Parathyroid adenoma (tissue), 2 donors: ENCODE measurements at regions not wholly inside any gene's neighbourhood (a gene's known extent, or its start where the extent isn't known, plus 50 kb on each side); places are given as distances from the start of the nearest gene placed in this dataset.

Source experiments
- H2AFZ ChIP-seq: fragments of 300-600 bp; sonication (generic); one replicate; pipeline ENCODE4 v1.7.0; 2017; ENCODE audit warnings: antibody characterized with exemption, mild to moderate bottlenecking
- H3K27ac ChIP-seq: fragments of 300-600 bp; sonication (generic); one replicate; pipeline ENCODE4 v1.7.0; 2017
- H3K27me3 ChIP-seq: fragments of 300-600 bp; sonication (generic); one replicate; pipeline ENCODE4 v1.7.0; 2017; ENCODE audit warnings: low read length; ENCODE audit not compliant: control insufficient read depth, insufficient read depth
- H3K36me3 ChIP-seq: fragments of 300-600 bp; sonication (generic); one replicate; pipeline ENCODE4 v1.7.0; 2017; ENCODE audit warnings: low read length; ENCODE audit not compliant: control insufficient read depth, insufficient read depth
- H3K4me1 ChIP-seq: fragments of 300-600 bp; sonication (generic); one replicate; pipeline ENCODE4 v1.7.0; 2017; ENCODE audit warnings: control low read depth
- H3K4me2 ChIP-seq: fragments of 300-600 bp; sonication (generic); one replicate; pipeline ENCODE4 v1.7.0; 2017; ENCODE audit warnings: low read length
- H3K4me3 ChIP-seq: fragments of 300-600 bp; sonication (generic); one replicate; pipeline ENCODE4 v1.7.0; 2017; ENCODE audit warnings: low read depth, low read length
- H3K79me2 ChIP-seq: fragments of 300-600 bp; sonication (generic); one replicate; pipeline ENCODE4 v1.7.0; 2017; ENCODE audit warnings: control low read depth
- H3K9ac ChIP-seq: fragments of 300-600 bp; sonication (generic); one replicate; pipeline ENCODE4 v1.7.0; 2017; ENCODE audit warnings: mild to moderate bottlenecking
- H3K9me3 ChIP-seq: fragments of 300-600 bp; sonication (generic); one replicate; pipeline ENCODE4 v1.7.0; 2017; ENCODE audit warnings: low read length; ENCODE audit not compliant: control insufficient read depth
- TF ChIP-seq, protein P1 (sequence below): fragments of 300-600 bp; sonication (generic); IDR thresholded peaks from one replicate; pipeline ENCODE4 v1.7.0; 2017; ENCODE audit warnings: antibody characterized with exemption, mild to moderate bottlenecking
- donor health status: primary hyperparathyroidism.

DNA sequence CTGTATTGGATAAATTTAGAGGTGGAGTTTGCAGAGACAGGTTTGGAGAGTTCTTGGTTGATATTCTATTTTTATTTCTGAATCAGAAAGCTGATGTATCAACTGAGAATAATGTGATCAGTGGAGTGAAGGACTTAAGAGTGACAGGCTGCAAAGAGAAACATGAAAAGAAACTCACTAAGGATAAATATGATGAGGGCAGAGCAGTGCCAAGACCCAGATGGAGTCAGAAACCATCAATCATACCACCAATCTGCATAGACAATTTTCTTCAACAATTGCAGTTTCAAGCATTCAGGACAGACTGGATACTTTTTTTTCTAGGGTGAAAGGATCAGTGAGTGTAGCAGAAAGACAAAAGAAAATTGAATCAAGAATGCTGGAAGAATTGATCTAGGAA lies 226.7 kb upstream of the NAV3 start:
- Histone ChIP-seq H3K4me1 (no peaks in the 10 kb centered on the region), H3K9ac (no peak overlapping the region), H3K36me3 (no peaks in the 10 kb centered on the region), H3K27ac (no peak overlapping the region), H3K27me3 (no peaks in the 10 kb centered on the region), H3K4me3 (no peak overlapping the region), H3K4me2 (no peak overlapping the region), H2AFZ (no peak overlapping the region), H3K79me2 (no peaks in the 10 kb centered on the region), H3K9me3 (no peaks in the 10 kb centered on the region)
- TF ChIP-seq, protein P1, sequence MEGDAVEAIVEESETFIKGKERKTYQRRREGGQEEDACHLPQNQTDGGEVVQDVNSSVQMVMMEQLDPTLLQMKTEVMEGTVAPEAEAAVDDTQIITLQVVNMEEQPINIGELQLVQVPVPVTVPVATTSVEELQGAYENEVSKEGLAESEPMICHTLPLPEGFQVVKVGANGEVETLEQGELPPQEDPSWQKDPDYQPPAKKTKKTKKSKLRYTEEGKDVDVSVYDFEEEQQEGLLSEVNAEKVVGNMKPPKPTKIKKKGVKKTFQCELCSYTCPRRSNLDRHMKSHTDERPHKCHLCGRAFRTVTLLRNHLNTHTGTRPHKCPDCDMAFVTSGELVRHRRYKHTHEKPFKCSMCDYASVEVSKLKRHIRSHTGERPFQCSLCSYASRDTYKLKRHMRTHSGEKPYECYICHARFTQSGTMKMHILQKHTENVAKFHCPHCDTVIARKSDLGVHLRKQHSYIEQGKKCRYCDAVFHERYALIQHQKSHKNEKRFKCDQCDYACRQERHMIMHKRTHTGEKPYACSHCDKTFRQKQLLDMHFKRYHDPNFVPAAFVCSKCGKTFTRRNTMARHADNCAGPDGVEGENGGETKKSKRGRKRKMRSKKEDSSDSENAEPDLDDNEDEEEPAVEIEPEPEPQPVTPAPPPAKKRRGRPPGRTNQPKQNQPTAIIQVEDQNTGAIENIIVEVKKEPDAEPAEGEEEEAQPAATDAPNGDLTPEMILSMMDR, result no peak

DNA sequence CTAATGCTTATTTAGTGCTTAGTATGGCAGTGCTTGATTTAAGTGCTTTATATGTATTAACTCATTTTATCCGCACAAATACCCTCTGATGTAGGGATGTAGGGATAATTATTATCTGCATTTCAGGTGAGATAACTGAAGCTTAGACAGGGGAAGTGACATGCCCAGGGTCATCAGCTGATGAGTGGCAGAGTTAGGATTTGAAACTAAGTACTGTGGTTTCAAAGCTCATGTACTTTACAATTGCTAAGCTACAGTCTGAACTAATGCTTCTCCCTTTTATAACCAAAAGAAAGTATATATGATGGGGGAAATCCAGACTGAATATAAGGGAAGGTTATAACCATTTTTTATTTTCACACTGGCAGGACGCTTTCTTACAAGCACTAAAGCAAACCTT lies 229.6 kb upstream of the NAV3 start:
- no peaks in the 10 kb centered on the region for H3K4me1 ChIP-seq
- no peaks in the 10 kb centered on the region for H3K79me2 ChIP-seq
- H3K36me3 ChIP-seq, result no peaks in the 10 kb centered on the region
- H3K27me3 ChIP-seq, result no peaks in the 10 kb centered on the region
- no peak overlapping the region for H3K9ac ChIP-seq
- H3K9me3 ChIP-seq, result no peaks in the 10 kb centered on the region
- H3K27ac ChIP-seq, result no peak overlapping the region
- H3K4me3 ChIP-seq, result no peak overlapping the region
- no peak overlapping the region for H2AFZ ChIP-seq
- no peak overlapping the region for H3K4me2 ChIP-seq
- TF ChIP-seq, protein P1, result no peak

DNA sequence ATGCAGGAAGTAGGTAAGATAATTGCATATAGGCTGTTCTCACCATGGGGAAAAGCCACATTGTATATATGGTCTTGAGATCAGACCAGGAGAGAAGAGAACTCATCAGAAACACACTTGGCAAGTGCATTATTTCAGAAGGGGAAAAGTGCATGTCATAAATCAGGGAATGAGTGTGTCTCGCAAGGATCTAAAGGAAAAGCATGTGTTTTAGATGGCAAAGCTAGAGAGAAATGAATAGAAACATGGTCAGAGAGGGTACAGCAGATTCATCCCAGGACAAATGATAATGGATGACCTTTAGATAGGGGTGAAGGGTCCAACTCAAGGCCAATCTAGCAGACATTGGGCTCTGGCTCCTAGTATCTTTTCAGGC lies 230.2 kb upstream of the NAV3 start:
- Histone ChIP-seq H3K9me3 (no peaks in the 10 kb centered on the region), H3K4me1 (no peaks in the 10 kb centered on the region), H3K27ac (no peak overlapping the region), H3K4me2 (no peak overlapping the region), H3K9ac (no peak overlapping the region), H3K79me2 (no peaks in the 10 kb centered on the region), H3K27me3 (no peaks in the 10 kb centered on the region), H3K36me3 (no peaks in the 10 kb centered on the region), H2AFZ (no peak overlapping the region), H3K4me3 (no peak overlapping the region)
- TF ChIP-seq, protein P1, result no peak

DNA sequence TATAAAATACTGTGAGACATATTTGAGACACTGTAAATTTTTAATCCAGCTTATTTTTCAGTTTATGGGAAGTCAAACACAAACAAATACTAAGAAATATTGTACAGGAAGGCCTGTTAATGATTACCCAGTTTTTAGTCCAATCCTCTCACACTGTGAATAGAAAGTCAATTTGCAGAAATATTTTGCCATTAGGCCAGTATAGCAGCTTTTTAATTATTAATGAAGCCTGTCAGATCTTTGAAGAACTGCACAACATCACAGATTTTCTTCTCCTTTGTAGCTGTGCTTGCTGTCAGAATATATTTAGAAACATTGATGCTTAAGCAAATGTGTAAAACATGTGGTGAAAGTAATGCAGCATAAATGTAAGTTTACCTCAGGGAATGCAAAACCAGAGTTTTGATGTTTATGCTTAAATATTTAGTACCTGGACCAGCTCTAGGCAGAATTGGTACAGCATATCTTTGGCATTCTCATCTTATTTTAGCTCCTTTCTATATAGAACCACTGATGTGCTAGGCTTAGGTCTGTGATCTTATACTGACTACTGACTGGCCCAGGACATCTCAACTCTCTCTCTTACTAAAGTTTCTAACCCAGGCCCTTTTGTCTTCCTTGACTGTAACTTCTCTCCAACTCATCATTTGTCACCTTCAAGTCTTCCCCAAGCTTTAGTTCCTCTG lies 230.8 kb upstream of the NAV3 start:
- no peaks in the 10 kb centered on the region for H3K79me2 ChIP-seq
- H3K4me1 ChIP-seq, result no peaks in the 10 kb centered on the region
- no peak overlapping the region for H3K4me3 ChIP-seq
- no peaks in the 10 kb centered on the region for H3K9me3 ChIP-seq
- H2AFZ ChIP-seq, result no peak overlapping the region
- H3K9ac ChIP-seq, result no peak overlapping the region
- no peak overlapping the region for H3K4me2 ChIP-seq
- no peak overlapping the region for H3K27ac ChIP-seq
- H3K27me3 ChIP-seq, result no peaks in the 10 kb centered on the region
- TF ChIP-seq, protein P1, result no peak
- no peaks in the 10 kb centered on the region for H3K36me3 ChIP-seq

DNA sequence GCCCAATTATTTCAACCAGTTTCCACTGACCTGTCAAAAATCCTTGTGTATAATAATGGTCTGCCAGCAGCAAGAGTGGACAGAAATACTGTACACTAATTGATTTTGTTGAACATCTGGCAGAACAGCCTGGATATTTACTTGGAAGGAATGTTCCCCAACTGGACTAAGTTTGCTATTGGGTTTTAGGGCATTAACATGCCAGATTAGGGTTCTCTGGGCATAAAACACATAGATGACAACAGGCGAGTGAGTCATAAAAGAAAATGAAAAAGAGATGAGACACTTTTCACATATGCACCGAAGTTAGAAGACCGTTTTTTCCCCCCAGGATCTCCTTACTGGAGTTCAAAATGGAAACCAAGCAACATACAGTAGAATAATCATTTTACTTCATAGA lies 236.3 kb upstream of the NAV3 start:
- Histone ChIP-seq H3K36me3 (no peaks in the 10 kb centered on the region), H2AFZ (no peak overlapping the region), H3K27ac (no peak overlapping the region), H3K9me3 (no peaks in the 10 kb centered on the region), H3K4me2 (no peak overlapping the region), H3K27me3 (no peaks in the 10 kb centered on the region), H3K9ac (no peak overlapping the region), H3K4me3 (no peak overlapping the region), H3K79me2 (no peaks in the 10 kb centered on the region), H3K4me1 (no peaks in the 10 kb centered on the region)
- TF ChIP-seq, protein P1, result no peak
